ENCODE measurements at regions not wholly inside any gene's neighbourhood (a gene's known extent, or its start where the extent isn't known, plus 50 kb on each side); places are given as distances from the start of the nearest gene placed in this dataset.
"Not testable (repeated sequence)": the region's sequence is repeated elsewhere in the genome, so short reads cannot be mapped to it uniquely, and the experiment has no call there.

DNA sequence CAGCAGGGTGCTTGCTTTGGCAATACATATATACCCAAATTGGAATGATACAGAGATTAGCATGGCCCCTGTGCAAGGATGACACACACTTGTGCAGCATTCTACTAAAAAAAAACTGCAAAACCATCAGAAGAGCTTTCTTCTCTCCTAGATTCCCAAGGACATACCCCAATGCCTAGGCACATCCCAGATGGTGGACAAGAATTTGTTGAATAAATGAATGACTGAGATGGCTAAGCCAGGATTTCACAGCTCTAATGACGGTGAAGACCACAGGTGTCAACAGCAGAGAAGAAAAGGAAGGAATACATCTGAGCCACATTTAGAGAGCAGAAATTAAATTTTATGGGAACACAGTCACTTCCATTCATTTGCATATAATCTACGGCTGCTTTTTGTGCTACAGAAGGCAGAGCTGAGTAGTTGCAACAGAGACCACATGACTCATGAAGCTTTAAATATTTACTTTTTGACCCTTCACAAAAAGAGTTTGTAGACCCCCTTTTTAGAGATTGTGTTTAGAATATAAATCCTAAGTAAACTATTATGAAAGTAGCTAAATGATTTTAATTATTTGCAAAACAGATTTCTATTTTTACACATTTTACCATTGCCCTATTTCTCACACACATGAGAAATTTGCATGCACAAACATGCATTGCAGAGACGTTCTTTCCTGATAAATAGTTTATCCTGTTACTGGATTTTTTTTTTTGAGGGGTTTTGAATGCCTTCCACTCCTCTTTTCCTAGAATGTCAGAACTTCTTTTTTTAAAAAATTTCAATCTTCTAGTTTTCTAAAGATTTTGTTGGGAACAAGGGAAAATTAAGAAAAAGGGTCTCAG lies 119.0 kb downstream of the PMAIP1 start:
- no peaks in the 10 kb centered on the region for H3K27me3 ChIP-seq (ENCODE audit: control insufficient read depth, insufficient read depth, low read length)
- peak; percentile 63 for DNase-seq (ENCODE audit: low read depth)
- no peaks in the 10 kb centered on the region for H3K36me3 ChIP-seq (ENCODE audit: control insufficient read depth, insufficient read depth, low read length)
- no peak for FAIRE-seq
- TF ChIP-seq, protein P1, sequence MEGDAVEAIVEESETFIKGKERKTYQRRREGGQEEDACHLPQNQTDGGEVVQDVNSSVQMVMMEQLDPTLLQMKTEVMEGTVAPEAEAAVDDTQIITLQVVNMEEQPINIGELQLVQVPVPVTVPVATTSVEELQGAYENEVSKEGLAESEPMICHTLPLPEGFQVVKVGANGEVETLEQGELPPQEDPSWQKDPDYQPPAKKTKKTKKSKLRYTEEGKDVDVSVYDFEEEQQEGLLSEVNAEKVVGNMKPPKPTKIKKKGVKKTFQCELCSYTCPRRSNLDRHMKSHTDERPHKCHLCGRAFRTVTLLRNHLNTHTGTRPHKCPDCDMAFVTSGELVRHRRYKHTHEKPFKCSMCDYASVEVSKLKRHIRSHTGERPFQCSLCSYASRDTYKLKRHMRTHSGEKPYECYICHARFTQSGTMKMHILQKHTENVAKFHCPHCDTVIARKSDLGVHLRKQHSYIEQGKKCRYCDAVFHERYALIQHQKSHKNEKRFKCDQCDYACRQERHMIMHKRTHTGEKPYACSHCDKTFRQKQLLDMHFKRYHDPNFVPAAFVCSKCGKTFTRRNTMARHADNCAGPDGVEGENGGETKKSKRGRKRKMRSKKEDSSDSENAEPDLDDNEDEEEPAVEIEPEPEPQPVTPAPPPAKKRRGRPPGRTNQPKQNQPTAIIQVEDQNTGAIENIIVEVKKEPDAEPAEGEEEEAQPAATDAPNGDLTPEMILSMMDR (IDR thresholded peaks at IDR 0.05; ENCODE audit: insufficient read depth, low read length, severe bottlenecking): no peak
- H3K4me3 ChIP-seq (ENCODE audit: low read depth, low read length): no peak overlapping the region

DNA sequence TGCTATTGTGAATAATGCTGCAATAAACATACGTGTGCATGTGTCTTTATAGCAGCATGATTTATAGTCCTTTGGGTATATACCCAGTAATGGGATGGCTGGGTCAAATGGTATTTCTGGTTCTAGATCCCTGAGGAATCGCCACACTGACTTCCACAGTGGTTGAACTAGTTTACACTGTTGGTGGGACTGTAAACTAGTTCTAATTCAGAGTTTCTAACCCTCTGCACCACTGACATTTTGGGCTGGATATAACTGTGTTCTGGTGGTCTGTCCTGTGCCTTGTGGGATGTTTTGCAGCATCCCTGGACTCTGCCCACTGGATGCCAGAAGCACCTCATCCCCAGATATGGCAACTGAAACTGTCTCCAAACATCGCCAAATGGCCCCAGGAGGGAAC lies 118.3 kb downstream of the PMAIP1 start:
- not testable (repeated sequence) for H3K27me3 ChIP-seq (ENCODE audit: control insufficient read depth, insufficient read depth, low read length); FAIRE-seq; H3K36me3 ChIP-seq (ENCODE audit: control insufficient read depth, insufficient read depth, low read length); H3K4me3 ChIP-seq (ENCODE audit: low read depth, low read length); DNase-seq (ENCODE audit: low read depth)

DNA sequence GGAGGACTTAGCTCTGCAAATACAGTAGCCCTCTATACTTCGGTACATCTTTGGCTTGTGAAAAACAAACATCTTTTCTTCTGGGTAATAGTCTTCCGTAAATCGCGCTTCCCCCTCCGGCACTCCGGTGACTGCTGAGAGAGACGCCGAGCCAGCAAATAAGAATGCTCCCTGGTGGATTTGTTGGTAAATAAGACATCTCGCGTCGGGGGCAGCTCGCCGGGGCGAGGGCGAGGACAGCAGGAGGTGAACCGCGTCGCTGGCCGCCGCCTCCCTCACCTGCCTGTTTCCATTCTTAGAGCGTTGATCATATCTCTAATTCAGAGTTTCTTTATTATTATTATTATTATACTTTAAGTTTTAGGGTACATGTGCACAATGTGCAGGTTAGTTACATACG lies 117.6 kb downstream of the PMAIP1 start:
- no peak for FAIRE-seq
- Histone ChIP-seq H3K27me3 (ENCODE audit: control insufficient read depth, insufficient read depth, low read length) (no peaks in the 10 kb centered on the region), H3K36me3 (ENCODE audit: control insufficient read depth, insufficient read depth, low read length) (no peaks in the 10 kb centered on the region), H3K4me3 (ENCODE audit: low read depth, low read length) (no peak overlapping the region)
- DNase-seq (ENCODE audit: low read depth): no peak
- TF ChIP-seq, protein P1 (IDR thresholded peaks at IDR 0.05; ENCODE audit: insufficient read depth, low read length, severe bottlenecking): no peak

DNA sequence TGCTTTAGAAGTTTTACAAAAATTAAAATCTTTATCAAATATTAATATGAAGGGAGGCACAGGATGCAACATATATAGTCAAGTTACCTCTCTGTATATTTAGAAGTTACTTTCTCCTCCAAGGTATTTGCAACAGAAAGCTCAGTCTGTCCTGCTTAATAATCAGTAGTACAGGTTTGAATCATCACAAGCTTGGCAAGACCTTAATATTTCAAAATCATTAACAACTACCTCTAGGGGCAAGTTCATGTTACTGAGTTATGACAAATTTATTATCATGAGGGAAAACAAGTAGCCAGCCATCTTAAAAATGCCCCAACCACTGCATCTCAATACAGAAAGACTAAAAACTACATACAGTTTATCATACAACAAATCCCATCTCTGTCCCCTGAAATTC lies 116.0 kb downstream of the PMAIP1 start:
- H3K27me3 ChIP-seq (ENCODE audit: control insufficient read depth, insufficient read depth, low read length); H3K36me3 ChIP-seq (ENCODE audit: control insufficient read depth, insufficient read depth, low read length); FAIRE-seq; H3K4me3 ChIP-seq (ENCODE audit: low read depth, low read length): not testable (repeated sequence)
- peak; percentile 68 for DNase-seq (ENCODE audit: low read depth)

DNA sequence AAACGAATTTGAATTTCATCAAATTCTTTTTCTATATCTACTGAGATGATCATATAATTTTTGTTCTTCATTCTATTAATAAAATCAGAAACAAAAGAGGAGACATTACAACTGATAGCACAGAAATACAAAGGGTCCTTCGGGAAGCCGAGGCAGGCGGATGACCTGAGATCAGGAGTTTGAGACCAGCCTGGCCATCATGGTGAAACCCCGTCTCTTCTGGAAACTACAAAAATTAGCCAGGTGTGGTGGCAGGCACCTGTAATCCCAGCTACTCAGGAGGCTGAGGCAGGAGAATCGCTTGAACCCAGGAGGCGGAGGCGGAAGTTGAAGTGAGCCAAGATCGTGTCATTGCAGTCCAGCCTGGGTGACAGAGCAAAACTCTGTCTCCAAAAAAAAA lies 113.4 kb downstream of the PMAIP1 start:
- H3K36me3 ChIP-seq (ENCODE audit: control insufficient read depth, insufficient read depth, low read length); FAIRE-seq; DNase-seq (ENCODE audit: low read depth); H3K4me3 ChIP-seq (ENCODE audit: low read depth, low read length); H3K27me3 ChIP-seq (ENCODE audit: control insufficient read depth, insufficient read depth, low read length): not testable (repeated sequence)

DNA sequence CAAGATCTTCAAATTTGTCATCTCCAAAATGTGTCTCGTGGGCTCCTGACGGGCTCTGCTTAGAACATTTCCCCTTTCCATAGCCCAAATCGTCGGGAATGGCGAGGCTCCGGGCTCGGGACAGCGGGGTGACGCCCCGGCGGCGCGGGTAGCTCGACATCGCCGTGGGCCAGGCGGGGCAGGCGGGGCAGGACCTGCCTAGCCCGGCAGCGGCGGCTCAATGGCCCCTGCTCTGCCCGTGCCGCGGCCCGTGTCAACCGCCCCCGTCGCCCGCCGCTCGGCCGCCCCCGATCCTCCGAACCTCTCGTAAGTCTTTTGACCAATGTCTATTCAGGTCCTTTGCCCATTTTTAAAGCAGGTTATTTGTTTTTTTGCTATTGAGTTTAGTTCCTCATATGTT lies 111.2 kb downstream of the PMAIP1 start:
- Histone ChIP-seq H3K36me3 (ENCODE audit: control insufficient read depth, insufficient read depth, low read length) (no peaks in the 10 kb centered on the region), H3K27me3 (ENCODE audit: control insufficient read depth, insufficient read depth, low read length) (no peaks in the 10 kb centered on the region), H3K4me3 (ENCODE audit: low read depth, low read length) (no peak overlapping the region)
- TF ChIP-seq, protein P1 (IDR thresholded peaks at IDR 0.05; ENCODE audit: insufficient read depth, low read length, severe bottlenecking): no peak
- DNase-seq (ENCODE audit: low read depth): no peak
- no peak for FAIRE-seq

DNA sequence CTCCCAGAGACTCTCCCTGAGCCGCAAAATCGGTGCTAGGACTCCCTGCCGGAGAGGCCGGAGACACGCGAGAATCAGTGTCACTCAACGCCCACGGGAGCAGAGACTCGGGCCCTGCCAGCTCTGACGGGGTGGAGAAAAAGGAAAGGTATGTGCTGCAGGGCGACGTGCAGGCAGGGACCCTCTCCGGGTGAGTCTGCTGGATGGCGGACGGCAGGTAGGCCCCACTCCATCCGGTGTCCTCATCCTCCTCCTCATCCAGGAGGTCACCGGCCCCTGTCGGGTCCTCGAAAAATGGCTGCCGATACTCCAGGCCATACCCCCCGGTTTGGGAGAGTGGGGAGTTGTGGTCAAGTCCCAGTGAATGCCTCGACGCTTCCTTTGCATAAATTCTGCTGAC lies 110.7 kb downstream of the PMAIP1 start:
- FAIRE-seq: no peak
- no peaks in the 10 kb centered on the region for H3K27me3 ChIP-seq (ENCODE audit: control insufficient read depth, insufficient read depth, low read length)
- DNase-seq (ENCODE audit: low read depth): no peak
- no peaks in the 10 kb centered on the region for H3K36me3 ChIP-seq (ENCODE audit: control insufficient read depth, insufficient read depth, low read length)
- no peak overlapping the region for H3K4me3 ChIP-seq (ENCODE audit: low read depth, low read length)
- TF ChIP-seq, protein P1 (IDR thresholded peaks at IDR 0.05; ENCODE audit: insufficient read depth, low read length, severe bottlenecking): no peak

Measured in bronchial epithelial cell (primary cell).